Lower leg skin (tissue), 3 donors: ENCODE measurements at regions not wholly inside any gene's neighbourhood (a gene's known extent, or its start where the extent isn't known, plus 50 kb on each side); places are given as distances from the start of the nearest gene placed in this dataset.
"Not testable (repeated sequence)": the region's sequence is repeated elsewhere in the genome, so short reads cannot be mapped to it uniquely, and the experiment has no call there.

Experiments used
- POLR2A ChIP-seq, 2 donors: fragments of 450-650 bp; IDR thresholded peaks; one replicate each; pipeline ENCODE4 v1.6.1; 2016 to 2017; ENCODE audit warnings: antibody characterized with exemption in 2 of 2, mild to moderate bottlenecking in 1 of 2, moderate library complexity in 1 of 2
- TF ChIP-seq, protein P1 (sequence below), 3 donors: fragments of 450-650 bp; IDR thresholded peaks; one replicate each; pipeline ENCODE4 v1.5.1; 2016; ENCODE audit warnings: antibody characterized with exemption in 3 of 3, mild to moderate bottlenecking in 3 of 3, moderate library complexity in 2 of 3

DNA sequence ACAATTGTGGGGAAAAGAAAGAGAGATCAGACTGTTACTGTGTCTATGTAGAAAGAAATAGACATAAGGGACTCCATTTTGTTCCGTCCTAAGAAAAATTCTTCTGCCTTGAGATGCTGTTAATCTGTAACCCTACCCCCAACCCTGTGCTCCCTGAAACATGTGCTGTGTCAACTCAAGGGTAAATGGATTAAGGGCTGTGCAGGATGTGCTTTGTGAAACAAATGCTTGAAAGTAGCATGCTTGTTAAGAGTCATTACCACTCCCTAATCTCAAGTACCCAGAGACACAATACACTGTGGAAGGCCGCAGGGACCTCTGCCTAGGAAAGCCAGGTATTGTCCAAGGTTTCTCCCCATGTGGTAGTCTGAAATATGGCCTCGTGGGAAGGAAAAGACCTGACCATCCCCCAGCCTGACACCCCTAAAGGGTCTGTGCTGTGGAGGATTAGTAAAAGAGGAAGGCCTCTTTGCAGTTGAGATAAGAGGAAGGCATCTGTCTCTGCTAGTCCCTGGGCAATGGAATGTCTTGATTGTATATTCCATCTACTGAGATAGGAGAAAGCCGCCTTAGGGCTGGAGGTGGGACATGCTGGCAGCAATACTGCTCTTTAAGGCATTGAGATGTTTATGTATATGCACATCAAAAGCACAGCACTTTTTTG is 695.9 kb upstream of the ADGRL4 start:
- TF ChIP-seq POLR2A (IDR thresholded peaks at IDR 0.05): not testable (repeated sequence)
- TF ChIP-seq, protein P1, sequence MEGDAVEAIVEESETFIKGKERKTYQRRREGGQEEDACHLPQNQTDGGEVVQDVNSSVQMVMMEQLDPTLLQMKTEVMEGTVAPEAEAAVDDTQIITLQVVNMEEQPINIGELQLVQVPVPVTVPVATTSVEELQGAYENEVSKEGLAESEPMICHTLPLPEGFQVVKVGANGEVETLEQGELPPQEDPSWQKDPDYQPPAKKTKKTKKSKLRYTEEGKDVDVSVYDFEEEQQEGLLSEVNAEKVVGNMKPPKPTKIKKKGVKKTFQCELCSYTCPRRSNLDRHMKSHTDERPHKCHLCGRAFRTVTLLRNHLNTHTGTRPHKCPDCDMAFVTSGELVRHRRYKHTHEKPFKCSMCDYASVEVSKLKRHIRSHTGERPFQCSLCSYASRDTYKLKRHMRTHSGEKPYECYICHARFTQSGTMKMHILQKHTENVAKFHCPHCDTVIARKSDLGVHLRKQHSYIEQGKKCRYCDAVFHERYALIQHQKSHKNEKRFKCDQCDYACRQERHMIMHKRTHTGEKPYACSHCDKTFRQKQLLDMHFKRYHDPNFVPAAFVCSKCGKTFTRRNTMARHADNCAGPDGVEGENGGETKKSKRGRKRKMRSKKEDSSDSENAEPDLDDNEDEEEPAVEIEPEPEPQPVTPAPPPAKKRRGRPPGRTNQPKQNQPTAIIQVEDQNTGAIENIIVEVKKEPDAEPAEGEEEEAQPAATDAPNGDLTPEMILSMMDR (IDR thresholded peaks at IDR 0.05): not testable (repeated sequence)
